ENCODE measurements at regions not wholly inside any gene's neighbourhood (a gene's known extent, or its start where the extent isn't known, plus 50 kb on each side); places are given as distances from the start of the nearest gene placed in this dataset.

DNA sequence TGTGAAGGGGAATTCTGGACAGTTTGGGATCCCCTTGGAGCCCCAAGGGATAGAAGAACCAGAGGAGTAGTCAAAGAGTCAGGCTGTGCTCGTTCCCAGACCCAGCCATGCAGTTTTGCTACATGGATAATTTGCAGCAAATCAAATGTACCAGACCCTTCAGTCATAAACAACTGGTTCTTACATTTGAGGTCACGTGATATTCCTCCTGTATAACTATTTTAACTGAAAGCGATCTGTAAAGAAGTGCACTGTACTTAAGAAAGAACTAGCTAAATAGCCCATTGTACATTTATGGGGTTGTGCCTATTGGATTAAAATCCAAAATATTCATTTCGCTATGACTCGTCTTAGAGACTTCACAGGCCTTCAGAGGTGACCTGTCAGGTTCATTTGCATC lies 550.2 kb upstream of the TENM3 start:
- no peak for DNase-seq

DNA sequence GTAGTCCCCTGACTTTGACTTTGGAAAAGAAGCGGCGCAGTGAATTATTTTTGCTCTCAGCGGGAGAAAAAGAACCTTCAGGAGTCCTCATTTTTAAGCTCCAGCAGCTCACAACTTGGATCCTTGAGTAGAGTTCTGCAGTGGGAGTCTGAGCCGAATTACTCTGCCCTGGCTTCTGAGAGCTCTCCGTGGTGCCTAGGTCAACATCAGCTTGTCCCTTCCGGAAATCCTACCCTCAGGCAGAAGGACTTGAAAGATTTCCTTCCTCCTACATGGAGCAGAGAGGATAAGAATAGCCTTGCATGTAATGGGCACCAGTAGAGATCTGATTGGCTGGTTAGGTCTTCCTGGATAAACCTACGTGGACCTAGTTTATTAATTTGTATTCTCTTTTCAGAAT lies 549.7 kb upstream of the TENM3 start:
- DNase-seq: no peak

DNA sequence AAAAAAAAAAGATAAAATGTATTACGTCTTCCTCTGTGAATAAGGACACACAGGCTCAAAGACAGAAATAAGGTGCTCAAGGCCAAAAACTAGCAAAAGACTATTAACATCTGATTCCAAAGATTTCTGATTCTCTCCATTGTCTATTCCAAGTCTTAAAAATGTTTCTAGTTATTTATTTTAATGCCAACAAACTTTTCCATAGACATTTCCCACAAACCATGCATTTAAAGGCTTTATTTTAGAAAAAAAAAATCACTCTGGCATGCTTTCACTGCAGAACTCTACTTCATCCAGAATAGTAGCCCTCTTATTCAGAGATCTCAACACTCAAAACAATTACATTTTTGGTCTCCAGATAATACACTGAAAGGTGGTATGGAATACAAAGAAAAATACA lies 545.0 kb upstream of the TENM3 start:
- no peak for DNase-seq

DNA sequence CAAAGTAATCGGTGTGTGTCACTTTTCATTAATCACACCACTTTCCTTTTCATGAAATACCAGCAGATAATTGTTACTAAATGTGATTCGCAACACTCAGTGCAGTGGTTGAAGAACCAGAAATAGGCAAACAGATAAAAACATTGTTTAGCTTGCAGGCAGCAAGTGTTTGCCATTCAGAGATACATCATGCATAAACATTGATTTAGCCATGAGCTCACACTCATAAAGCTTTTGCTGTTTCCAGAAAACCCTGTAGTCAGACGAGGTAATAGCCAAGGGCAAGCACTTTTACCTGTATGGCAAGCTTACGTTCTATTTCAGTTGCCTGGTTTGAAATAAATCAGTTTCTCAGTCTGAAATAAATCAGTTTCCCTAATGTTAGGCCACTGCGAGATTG lies 542.0 kb upstream of the TENM3 start:
- no peak for DNase-seq

DNA sequence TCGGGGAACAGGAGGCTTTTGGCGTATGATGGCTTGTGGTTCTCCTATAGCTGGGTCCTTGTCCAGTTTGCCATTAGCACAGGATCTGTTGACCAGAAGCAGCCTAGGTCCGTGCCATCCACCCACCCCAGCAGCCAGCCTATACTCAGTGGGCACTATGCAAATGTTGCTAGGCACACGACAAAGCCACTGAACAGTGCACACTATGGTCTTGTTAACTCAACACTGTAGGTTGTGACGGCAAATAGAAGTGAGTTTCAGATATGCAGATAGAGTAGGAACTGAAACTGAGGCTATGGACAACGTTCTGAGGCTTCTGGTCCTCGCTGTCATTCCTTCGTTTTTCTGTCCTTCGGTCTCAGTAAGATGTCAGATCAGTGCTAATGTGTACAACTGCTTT lies 541.3 kb upstream of the TENM3 start:
- no peak for DNase-seq

DNA sequence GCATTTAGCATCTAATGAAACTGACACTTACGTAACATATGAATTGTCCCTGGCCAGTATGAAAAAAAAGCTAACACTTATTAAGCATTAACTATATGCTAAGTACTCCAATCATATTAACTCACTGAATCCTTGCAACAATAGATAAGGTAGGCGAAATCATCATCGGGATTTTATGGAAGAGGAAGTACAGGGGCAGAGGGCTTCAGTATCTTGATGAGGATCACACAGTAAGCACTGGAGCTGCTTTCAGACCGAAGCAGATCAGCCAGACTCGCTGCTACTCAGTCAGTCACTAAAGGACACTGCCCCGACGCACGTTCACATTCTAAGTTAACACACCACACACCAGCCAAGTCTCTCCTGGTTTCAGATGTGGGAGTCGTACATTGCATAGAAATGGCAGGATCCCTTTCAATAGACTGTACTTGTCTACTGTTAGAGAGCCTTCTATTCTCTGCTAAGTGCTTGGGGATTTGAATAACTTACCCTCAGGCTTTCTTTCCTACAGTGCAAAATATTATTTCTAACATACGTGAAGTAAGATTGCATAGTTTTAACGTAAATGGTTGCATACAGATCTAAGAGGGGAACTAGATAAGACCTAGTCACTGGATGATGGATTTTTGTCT lies 540.2 kb upstream of the TENM3 start:
- DNase-seq: no peak

DNA sequence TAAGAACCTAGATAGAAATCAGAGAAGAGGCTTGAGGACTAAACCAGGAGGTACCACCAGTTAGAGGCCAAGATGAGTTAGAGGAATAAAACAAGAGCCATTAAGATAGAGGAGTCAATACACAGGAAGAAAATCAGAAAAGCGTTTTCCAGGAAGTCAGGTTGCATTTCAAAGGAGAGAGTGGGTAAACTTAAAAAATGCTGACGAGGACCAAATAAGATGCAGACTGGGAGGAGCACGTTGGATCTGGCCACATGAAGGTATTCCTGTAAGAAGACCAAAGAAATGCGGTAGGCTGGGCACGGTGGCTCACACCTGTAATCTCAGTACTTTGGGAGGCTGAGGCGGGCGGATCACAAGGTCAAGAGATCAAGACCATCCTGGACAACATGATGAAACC lies 533.1 kb upstream of the TENM3 start:
- DNase-seq: no peak

GRCh38 chr4:181711387-181711786 lies 531.8 kb upstream of the TENM3 start:
- DNase-seq: no peak

DNA sequence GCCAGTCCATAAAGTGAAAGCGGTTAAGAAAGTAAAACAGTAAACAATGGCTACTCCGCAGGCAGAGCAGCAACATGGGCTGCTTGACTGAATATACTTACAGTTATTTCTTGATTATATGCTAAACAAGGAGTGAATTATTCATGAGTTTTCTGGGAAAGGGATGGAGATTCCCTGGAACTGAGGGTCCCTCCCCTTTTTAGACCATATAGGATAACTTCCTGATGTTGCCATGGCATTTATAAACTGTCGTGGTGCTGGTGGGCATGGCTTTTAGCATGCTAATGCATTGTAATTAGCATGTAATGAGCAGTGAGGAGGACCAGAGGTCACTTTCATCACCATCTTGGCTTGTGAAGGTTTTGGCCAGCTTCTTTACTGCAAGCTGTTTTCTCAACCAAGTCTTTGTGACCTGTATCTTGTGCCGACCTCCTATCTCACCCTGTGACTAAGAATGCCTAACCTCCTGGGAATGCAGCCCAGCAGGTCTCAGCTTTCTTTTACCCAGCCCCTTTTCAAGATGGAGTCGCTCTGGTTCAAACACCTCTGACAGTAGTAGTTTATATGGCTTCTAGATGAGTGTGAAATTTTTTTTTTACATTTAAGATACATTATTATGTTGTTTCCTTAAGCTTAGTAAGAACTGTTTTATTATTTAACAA lies 514.8 kb upstream of the TENM3 start:
- DNase-seq: no peak

DNA sequence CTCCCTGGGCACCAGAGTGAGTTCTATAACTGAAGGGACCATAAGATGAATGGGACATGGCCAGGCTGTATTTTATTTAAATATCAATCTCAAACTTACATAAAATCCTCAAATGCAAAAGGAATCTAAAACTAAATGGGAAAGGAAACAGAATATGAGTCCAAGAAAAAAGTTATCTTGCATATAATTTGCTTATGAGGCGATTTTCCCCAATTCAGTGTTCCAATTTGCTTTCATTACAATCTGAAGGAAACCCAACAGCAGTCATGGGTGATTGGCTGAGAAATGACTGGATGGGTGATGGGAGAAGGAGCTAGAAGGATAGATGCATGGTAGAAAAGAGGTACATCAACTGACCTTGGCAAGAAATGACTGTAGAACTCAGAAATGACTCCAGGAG lies 511.3 kb upstream of the TENM3 start:
- DNase-seq: no peak

DNA sequence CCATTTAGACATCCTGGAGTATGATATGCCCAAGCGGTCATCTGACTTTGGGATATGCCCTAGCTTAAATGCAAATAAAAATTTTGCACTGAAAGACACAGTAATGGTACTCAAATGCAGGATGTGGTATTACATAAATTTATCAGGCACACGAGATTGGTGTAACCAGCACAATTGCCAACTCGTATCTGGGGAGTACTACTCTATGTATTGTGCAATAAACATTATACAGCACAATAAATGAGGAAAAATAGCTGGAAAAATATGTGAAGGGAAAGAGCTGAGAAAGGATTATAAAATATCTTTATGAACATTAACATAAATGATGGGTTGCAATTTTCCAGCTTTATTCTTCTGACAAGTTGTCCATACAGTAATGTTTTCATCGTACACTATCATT lies 505.5 kb upstream of the TENM3 start:
- DNase-seq: no peak

GRCh38 chr4:181739031-181739430 lies 504.2 kb upstream of the TENM3 start:
- no peak for DNase-seq

- no peak for DNase-seq
These were observed 501.7 kb upstream of the TENM3 start for GRCh38 chr4:181741513-181741912.

- DNase-seq: no peak
These were observed 497.1 kb upstream of the TENM3 start for GRCh38 chr4:181745933-181746625.

GRCh38 chr4:181748581-181748980 lies 494.6 kb upstream of the TENM3 start:
- DNase-seq: no peak

- peak; percentile 13 for DNase-seq
These were observed 490.7 kb upstream of the TENM3 start for GRCh38 chr4:181752516-181752915.

DNA sequence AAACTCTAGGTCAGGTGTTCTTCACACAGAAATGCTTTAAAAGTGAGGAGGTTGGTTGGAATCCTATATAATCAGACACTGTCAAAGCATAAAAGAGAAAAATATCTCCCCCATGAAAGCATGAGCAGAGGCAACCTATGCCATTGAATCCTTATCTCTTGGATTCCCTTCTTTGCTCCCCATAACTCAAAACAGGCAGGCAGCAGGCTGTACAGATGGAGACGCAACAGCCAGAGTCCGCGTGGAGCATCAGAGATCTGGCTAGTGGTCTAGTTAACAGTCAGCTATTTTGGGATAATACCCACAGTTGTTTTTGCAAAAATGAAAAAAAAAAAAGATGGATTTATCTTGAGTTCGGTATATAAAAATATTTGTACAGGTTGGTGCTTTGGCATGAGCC lies 490.0 kb upstream of the TENM3 start:
- DNase-seq: no peak

DNA sequence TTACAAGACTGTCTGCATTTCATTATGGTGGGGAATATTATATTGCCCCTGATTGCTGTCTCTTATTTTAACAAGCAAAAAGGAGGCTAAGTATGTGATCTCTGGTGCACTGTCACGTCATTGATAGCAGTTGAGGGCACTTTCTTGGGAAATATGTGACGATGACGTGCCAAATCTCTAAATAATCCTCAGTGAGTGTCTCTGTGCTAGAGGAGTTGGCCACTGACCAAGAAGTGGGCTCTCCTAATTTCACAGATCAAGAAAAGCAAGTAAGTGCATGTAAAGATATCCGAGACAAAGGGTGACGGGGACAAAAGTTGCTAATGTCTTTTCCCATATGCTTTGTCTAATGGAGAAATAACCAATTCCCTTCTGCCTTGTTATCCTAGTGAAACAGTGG lies 487.4 kb upstream of the TENM3 start:
- DNase-seq: no peak

DNA sequence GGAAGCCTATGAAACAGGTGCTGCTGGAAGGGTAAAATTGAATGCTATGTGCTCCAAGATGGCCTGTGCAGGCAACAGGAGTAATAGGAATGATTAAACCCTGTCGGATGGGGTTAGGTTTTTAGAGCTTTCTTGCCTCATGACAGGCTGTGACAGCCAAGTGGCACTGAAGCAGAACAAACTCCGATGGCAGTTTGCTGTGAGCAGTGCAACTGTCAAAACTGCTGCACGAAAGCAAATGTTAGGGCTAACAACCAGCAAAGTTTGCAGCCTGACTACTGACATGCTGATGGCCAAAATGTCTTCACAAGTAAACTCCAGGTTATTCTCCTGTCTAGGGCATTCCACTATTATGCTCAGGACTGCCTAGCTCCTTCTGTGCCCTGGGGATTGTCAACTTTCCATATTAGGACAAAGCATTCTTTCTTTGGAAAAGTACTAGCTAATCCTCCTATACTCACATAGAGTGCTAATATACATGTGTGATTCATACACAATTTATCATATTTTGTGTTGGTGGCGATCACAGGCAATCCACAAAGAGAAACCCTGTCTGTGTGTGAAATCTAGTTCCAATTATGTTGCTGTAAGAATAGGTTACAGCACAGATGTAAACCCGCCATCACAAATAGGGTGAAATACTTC lies 486.6 kb upstream of the TENM3 start:
- DNase-seq: no peak

DNA sequence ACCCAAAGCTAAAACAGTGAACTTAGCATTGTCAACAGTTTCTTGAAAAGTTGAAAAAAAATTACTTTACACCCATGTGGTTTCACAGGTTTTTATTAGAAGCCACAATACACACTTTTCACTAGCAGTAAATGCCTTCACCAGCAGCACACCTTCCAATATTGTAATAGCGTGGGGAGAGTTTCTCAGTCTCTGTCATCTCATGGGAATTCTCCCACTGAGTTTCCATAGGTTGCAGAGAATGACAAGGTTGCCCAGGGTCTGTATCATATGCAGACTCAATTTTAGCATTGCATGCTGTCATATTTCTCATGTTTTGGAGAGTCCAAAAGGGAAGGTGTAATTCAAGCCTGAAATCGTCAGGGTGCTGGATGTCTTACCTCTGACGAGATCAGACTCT lies 486.1 kb upstream of the TENM3 start:
- no peak for DNase-seq

DNA sequence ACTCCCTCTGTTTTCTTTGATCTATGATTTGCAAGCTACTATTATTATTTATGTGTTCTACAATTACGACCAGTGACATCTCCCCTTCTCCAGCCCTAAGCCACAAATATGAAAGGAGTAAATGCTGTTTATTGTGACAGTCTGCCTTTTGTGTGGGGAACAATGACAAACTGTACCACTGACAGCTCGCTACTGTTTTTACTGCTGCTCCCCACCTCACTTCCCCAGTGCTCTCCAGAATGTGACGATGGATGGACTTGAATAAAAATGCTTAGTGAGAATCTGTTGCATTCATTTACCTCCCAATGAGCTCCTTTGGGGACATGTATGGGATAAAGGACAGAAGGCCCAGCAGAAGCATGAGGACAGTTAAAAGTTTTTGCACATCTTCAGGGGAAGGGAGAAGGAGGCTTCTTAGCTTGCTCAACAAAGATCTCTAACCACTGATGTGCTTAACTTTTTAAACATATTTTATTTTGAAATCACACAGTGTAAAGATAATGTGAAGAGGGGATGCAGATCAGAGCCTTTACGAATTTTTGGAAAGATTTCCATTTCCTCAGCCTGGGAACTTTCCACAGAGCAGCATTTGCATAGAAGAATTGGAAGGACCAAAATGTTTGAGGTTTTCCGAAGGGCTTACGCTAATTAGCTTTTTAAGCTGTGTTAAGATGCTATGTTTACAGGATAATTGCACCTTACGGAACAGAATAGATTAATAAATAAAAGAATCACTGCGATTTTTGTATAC lies 485.1 kb upstream of the TENM3 start:
- DNase-seq: no peak

GRCh38 chr4:181760560-181760959 lies 482.6 kb upstream of the TENM3 start:
- DNase-seq: no peak

DNA sequence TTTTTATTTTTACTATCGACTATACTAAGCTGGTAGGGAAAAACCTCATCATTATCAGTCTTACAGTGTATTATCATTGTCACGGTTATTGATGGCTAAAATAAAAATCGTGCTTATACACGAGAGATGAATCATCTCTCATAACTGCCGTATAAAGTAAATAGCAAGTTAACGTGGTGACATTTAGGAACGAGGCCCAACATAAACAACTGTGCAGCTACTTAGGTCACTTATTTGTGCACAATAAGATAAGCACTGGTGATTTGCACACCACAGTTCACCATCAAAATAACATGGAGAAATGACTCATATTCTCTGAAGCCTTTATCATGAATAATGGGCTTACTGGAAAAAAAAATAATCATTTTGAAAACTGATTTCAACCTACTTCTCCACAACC lies 482.0 kb upstream of the TENM3 start:
- DNase-seq: no peak
